Upper lobe of left lung (tissue), 6 donors: ENCODE measurements at regions not wholly inside any gene's neighbourhood (a gene's known extent, or its start where the extent isn't known, plus 50 kb on each side); places are given as distances from the start of the nearest gene placed in this dataset.

ENCODE experiments used
- ATAC-seq, 2 donors: fragments of 200-7000 bp; cut with Tn5 transposase; one replicate each; pipeline ENCODE4 v1.9.1; 2022; ENCODE audit warnings: mild to moderate bottlenecking in 2 of 2, moderate library complexity in 2 of 2; ENCODE audit not compliant: low FRiP score in 2 of 2
- DNase-seq, 2 donors: peaks; one replicate each; pipeline ENCODE4 v3.0.0-alpha.2; 2019 to 2020
- H3K27ac ChIP-seq, 4 donors: fragments of 200-600 bp; sonication (generic); one replicate each; pipeline ENCODE4 v1.5.1; 2016 to 2019
- H3K27me3 ChIP-seq, 4 donors: fragments of 200-600 bp; sonication (generic); one replicate each; pipeline ENCODE4 v1.5.1; 2017 to 2019
- H3K36me3 ChIP-seq, 4 donors: fragments of 200-600 bp; sonication (generic); one replicate each; pipeline ENCODE4 v1.5.1; 2016 to 2019
- H3K4me1 ChIP-seq, 4 donors: fragments of 200-600 bp; sonication (generic); one replicate each; pipeline ENCODE4 v1.5.1; 2018 to 2019
- H3K4me3 ChIP-seq, 4 donors: fragments of 200-600 bp; sonication (generic); one replicate each; pipeline ENCODE4 v1.5.1; 2017 to 2019; ENCODE audit warnings: mild to moderate bottlenecking in 2 of 4, moderate library complexity in 1 of 4
- H3K9me3 ChIP-seq, 4 donors: fragments of 200-600 bp; sonication (generic); one replicate each; pipeline ENCODE4 v1.5.1; 2018 to 2019
- CTCF ChIP-seq, 6 experiments: fragments of 450-650 bp in 4 of 6; fragments of 200-600 bp in 2 of 6; sonication (generic) in 2 of 6; IDR thresholded peaks; one replicate each; pipeline ENCODE4 v1.5.1; 2016 to 2019; ENCODE audit warnings: antibody characterized with exemption in 6 of 6
- EP300 ChIP-seq, 4 donors: sonication (generic); formaldehyde crosslinking; IDR thresholded peaks; one replicate each; pipeline ENCODE4 v1.5.1; 2017; ENCODE audit warnings: antibody characterized with exemption in 4 of 4, control low read depth in 2 of 4
- POLR2A ChIP-seq, 4 donors: fragments of 450-650 bp; IDR thresholded peaks; one replicate each; pipeline ENCODE4 v1.5.1; 2016 to 2017; ENCODE audit warnings: antibody characterized with exemption in 4 of 4, mild to moderate bottlenecking in 2 of 4
- POLR2AphosphoS5 ChIP-seq, 2 donors: sonication (generic); formaldehyde crosslinking; IDR thresholded peaks; one replicate each; pipeline ENCODE4 v1.5.1; 2017; ENCODE audit warnings: antibody characterized with exemption in 2 of 2
- WGBS, 2 donors: methylation state at CpG; one replicate each; pipeline ENCODE4 v1.1.5; 2017 to 2018; 5-methylcytosine and 5-hydroxymethylcytosine counted together
- donor health status: DM: no; HTN: no; CAD: no; lungs with moderate emphysema.
- donor health status: DM: no; HTN: yes; CAD: no; lungs with severe emphysema.

GRCh38 chr4:10380735-10381134 lies 76.5 kb downstream of the ZNF518B start:
- WGBS, 2 donors: 0 to 12% methylated on average over 1 of the region's 1 CpG
- no peak overlapping the region for H3K27ac ChIP-seq
- no peaks in the 10 kb centered on the region for H3K4me1 ChIP-seq
- no peak overlapping the region for H3K4me3 ChIP-seq
- H3K9me3 ChIP-seq: no peaks in the 10 kb centered on the region
- H3K27me3 ChIP-seq: no peaks in the 10 kb centered on the region
- no peak for TF ChIP-seq EP300 (IDR thresholded peaks at IDR 0.05)
- TF ChIP-seq CTCF (IDR thresholded peaks at IDR 0.05): no peak
- no peak for TF ChIP-seq POLR2AphosphoS5 (IDR thresholded peaks at IDR 0.05)
- no peak for TF ChIP-seq POLR2A (IDR thresholded peaks at IDR 0.05)
- no peaks in the 10 kb centered on the region for H3K36me3 ChIP-seq
- DNase-seq (no peak), ATAC-seq (no peak)

- H3K9me3 ChIP-seq: no peaks in the 10 kb centered on the region
- no peaks in the 10 kb centered on the region for H3K27me3 ChIP-seq
- no peak overlapping the region for H3K4me3 ChIP-seq
- no peak overlapping the region for H3K27ac ChIP-seq
- DNase-seq (peak in 1 of 2 donors; percentile 26), ATAC-seq (no peak)
- no peaks in the 10 kb centered on the region for H3K4me1 ChIP-seq
- no peaks in the 10 kb centered on the region for H3K36me3 ChIP-seq
- 67 to 72% methylated on average over 4 of the region's 4 CpGs for WGBS, 2 donors
- TF ChIP-seq POLR2A (IDR thresholded peaks at IDR 0.05) (no peak), POLR2AphosphoS5 (IDR thresholded peaks at IDR 0.05) (no peak), CTCF (IDR thresholded peaks at IDR 0.05) (no peak), EP300 (IDR thresholded peaks at IDR 0.05) (no peak)
Observed at GRCh38 chr4:10371869-10372471, 85.3 kb downstream of the ZNF518B start.

- no peak overlapping the region for H3K4me3 ChIP-seq
Observed at GRCh38 chr4:10371121-10371520, 86.1 kb downstream of the ZNF518B start.

DNA sequence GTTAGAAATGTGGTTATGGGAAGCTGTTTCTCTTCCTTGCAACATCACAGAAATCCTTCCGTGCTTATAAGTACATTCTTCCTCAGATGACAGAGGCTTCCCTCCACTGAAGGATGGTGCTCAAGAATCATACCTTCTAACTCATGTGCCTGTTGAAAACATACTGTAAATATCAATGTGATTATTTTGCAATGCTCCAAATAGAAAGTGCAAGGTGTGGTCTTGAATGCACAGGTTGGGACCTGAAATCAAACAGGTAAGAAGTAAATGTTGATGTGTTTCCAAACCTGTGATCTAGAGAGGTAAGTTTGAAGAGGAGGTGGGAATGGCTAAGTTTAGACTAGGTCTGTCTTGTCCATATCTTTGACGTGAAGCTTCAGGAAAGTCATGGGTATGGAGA lies 87.7 kb downstream of the ZNF518B start:
- no peak overlapping the region for H3K4me3 ChIP-seq
- H3K9me3 ChIP-seq: no peaks in the 10 kb centered on the region
- H3K27me3 ChIP-seq: no peaks in the 10 kb centered on the region
- TF ChIP-seq CTCF (IDR thresholded peaks at IDR 0.05) (no peak), POLR2A (IDR thresholded peaks at IDR 0.05) (no peak), POLR2AphosphoS5 (IDR thresholded peaks at IDR 0.05) (no peak), EP300 (IDR thresholded peaks at IDR 0.05) (no peak)
- DNase-seq (no peak), ATAC-seq (no peak)
- no peak overlapping the region for H3K27ac ChIP-seq
- 74 to 89% methylated on average over 2 of the region's 2 CpGs for WGBS, 2 donors
- H3K36me3 ChIP-seq: no peaks in the 10 kb centered on the region
- H3K4me1 ChIP-seq: no peaks in the 10 kb centered on the region

More at GRCh38 chr4:10371121-10371520, 86.1 kb downstream of the ZNF518B start:
- no peaks in the 10 kb centered on the region for H3K4me1 ChIP-seq
- ATAC-seq (no peak), DNase-seq (no peak)
- TF ChIP-seq POLR2AphosphoS5 (IDR thresholded peaks at IDR 0.05): no peak
- no peak for TF ChIP-seq POLR2A (IDR thresholded peaks at IDR 0.05)
- no peak for TF ChIP-seq EP300 (IDR thresholded peaks at IDR 0.05)
- TF ChIP-seq CTCF (IDR thresholded peaks at IDR 0.05): no peak
- H3K9me3 ChIP-seq: no peaks in the 10 kb centered on the region
- H3K27me3 ChIP-seq: no peaks in the 10 kb centered on the region
- no peaks in the 10 kb centered on the region for H3K36me3 ChIP-seq
- 81 to 84% methylated on average over 5 of the region's 5 CpGs for WGBS, 2 donors
- no peak overlapping the region for H3K27ac ChIP-seq

DNA sequence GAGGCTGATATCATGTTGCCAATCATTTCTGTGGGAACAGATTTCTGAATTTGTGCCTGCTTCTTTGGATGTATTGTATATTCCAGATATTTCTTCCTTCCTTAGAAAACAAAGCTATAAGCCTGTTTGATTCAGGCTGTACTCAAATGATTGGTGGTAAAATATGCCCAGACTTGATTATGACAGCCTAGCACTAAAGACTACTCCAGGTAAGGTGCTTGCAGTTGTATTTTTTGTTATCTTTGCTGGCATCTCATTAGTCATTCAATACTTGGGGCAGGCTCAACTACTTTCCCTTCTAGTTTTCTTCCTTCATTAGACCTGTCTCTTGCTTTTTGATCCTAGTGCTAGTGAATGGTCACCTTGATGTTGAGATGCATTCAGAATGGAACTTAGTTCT lies 90.6 kb downstream of the ZNF518B start:
- H3K36me3 ChIP-seq: no peaks in the 10 kb centered on the region
- H3K27ac ChIP-seq: no peak overlapping the region
- H3K9me3 ChIP-seq: no peaks in the 10 kb centered on the region
- H3K27me3 ChIP-seq: no peaks in the 10 kb centered on the region
- H3K4me3 ChIP-seq: no peak overlapping the region
- DNase-seq (no peak), ATAC-seq (no peak)
- H3K4me1 ChIP-seq: no peaks in the 10 kb centered on the region
- no peak for TF ChIP-seq POLR2AphosphoS5 (IDR thresholded peaks at IDR 0.05)
- TF ChIP-seq CTCF (IDR thresholded peaks at IDR 0.05): no peak
- no peak for TF ChIP-seq POLR2A (IDR thresholded peaks at IDR 0.05)
- TF ChIP-seq EP300 (IDR thresholded peaks at IDR 0.05): no peak
